AG04449 (cell line): ENCODE measurements at regions not wholly inside any gene's neighbourhood (a gene's known extent, or its start where the extent isn't known, plus 50 kb on each side); places are given as distances from the start of the nearest gene placed in this dataset.
A peak's percentile ranks its signal among the peaks of the same experiment; 100 is the strongest.

ENCODE experiments used
- CTCF ChIA-PET: fragments of 350-600 bp; formaldehyde crosslinking; extraction: SDS; loops from one replicate; lab custom pipeline; 2021; ENCODE audit warnings: antibody characterized with exemption; lab: Yijun Ruan, JAX
- POLR2A ChIA-PET: fragments of 400-600, 350-600 bp; formaldehyde crosslinking; extraction: SDS; loops from one replicate; lab custom pipeline; 2020; ENCODE audit warnings: antibody characterized with exemption, inconsistent platforms; lab: Yijun Ruan, JAX
- DNase-seq: peaks from one replicate; pipeline ENCODE4 v3.0.0-alpha.2; 2010; ENCODE audit warnings: low read depth, low spot score
- H3K4me3 ChIP-seq: 2 replicates; pipeline ENCODE4 v1.5.1; 2011; ENCODE audit warnings: low read depth, mild to moderate bottlenecking, control low read depth, low read length
- TF ChIP-seq, protein P1 (sequence below): IDR thresholded peaks from one replicate; pipeline ENCODE4 v1.5.1; 2011; ENCODE audit warnings: mild to moderate bottlenecking, moderate library complexity, low read length, control low read depth, inconsistent platforms; ENCODE audit not compliant: insufficient read depth; ENCODE audit errors: missing control alignments

DNA sequence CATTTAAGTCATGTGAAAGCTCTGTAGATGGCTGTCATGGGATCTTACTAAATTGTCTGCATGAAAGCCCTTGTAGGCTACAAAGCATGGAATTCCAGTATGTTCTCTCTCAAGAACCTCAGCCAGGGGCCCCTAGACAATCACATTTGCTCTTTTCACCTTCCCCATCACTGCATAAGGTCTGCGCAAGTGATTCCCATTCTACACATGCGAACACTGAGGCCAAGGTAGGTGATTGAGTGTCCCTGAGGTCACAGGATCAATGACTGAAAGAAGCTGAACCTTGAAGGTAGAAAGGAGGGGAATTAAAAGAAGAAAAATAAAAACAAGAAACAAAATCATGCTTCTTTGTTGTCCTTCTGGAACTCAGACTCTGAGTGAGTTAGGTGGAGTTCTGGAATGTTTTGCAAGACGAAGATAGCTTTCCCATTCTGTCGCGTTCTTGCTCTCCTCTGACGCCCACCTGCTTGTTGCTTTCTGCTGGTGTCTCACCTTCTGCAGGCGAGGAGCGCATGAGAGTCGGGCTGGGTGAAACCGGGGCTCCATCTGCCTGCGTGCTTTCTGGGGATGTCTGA, 79.9 kb downstream of the SPRING1 start:
- ChIA-PET CTCF (interaction anchor here (0.8 to 1.3 kb wide), 4 partner anchors 10 to 469 kb away, joined by 3 to 4 read pairs (median 3); no protein-coding TSS in a partner anchor), POLR2A (interaction anchor here (0.5 kb wide), 1 partner anchor 207 kb away, joined by 3 read pairs; no protein-coding TSS in a partner anchor)
- TF ChIP-seq, protein P1, sequence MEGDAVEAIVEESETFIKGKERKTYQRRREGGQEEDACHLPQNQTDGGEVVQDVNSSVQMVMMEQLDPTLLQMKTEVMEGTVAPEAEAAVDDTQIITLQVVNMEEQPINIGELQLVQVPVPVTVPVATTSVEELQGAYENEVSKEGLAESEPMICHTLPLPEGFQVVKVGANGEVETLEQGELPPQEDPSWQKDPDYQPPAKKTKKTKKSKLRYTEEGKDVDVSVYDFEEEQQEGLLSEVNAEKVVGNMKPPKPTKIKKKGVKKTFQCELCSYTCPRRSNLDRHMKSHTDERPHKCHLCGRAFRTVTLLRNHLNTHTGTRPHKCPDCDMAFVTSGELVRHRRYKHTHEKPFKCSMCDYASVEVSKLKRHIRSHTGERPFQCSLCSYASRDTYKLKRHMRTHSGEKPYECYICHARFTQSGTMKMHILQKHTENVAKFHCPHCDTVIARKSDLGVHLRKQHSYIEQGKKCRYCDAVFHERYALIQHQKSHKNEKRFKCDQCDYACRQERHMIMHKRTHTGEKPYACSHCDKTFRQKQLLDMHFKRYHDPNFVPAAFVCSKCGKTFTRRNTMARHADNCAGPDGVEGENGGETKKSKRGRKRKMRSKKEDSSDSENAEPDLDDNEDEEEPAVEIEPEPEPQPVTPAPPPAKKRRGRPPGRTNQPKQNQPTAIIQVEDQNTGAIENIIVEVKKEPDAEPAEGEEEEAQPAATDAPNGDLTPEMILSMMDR = no peak
- peak overlapping the region; percentile 50 for H3K4me3 ChIP-seq
- no peak for DNase-seq

DNA sequence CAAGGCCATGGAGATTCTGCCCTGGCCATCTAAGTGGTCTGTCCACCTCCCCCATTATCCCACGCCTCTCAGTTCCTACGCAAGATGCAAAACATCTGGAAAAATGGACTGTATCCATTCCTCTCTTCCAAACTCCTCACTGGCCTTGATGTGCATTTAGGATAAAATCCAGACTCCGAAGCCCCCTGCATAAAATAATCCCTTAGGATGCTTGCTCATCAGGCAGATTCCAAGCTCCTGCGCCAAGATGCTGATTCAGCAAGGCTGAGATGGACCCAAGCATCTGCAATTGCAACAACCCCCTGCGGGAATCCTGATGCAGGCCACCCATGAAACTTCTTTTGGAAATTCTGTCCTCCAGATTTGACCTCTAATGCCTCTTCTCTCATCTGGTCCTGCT, 81.6 kb downstream of the SPRING1 start:
- TF ChIP-seq, protein P1 = no peak
- POLR2A ChIA-PET = no interaction called here

DNA sequence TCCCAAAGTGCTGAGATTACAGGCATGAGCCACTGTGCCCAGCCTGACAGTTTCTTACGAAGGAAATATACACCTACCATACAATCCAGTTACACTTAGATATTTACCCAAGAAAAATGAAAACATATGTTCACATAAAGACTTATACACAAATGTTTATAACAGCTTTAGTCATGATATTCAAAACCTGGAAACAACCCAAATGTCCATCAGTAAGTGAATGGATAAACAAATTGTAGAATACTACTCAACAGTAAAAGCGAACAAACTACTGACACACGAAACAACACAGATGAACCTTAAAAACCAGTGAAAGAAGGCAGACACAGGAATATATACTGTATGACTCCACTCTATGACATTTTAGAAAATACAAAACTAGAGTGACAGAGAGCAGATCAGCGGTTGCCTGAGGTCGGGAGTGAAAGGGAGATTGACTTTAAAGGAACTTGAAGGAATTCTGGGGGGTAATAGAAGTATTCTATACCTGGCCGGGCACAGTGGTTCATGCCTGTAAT, 83.6 kb downstream of the SPRING1 start:
- CTCF ChIA-PET = interaction anchor here (0.6 kb wide), 1 partner anchor 407 kb away, joined by 3 read pairs; no protein-coding TSS in a partner anchor
- TF ChIP-seq, protein P1 = no peak
- H3K4me3 ChIP-seq = no peak overlapping the region
- no peak for DNase-seq
- POLR2A ChIA-PET = no interaction called here

More for the DNA sequence above, 81.6 kb downstream of the SPRING1 start:
- DNase-seq = no peak
- CTCF ChIA-PET = interaction anchor here (0.8 kb wide), 1 partner anchor 590 kb away, joined by 3 read pairs; no protein-coding TSS in a partner anchor
- no peak overlapping the region for H3K4me3 ChIP-seq

DNA sequence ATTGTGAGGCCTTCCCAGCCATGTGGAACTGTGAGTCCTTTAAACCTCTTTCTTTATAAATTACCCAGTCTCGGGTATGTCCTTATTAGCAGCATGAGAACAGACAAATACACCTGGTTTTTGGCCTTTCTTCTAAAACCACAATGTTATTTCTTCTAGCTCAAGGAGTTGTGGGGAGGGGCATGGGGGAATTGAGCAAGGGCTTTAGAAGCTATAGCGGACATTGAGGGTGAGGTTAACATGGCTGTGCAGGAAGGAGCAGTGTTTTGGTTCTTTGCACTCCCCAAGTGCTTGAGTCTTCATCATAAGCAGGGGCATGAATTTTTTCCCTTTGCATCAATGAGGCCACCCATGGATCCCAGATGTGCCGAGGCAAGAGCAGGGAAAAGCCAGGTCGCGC, 86.8 kb downstream of the SPRING1 start:
- POLR2A ChIA-PET = no interaction called here
- DNase-seq = no peak
- TF ChIP-seq, protein P1 = no peak
- no peak overlapping the region for H3K4me3 ChIP-seq
- CTCF ChIA-PET = interaction anchor here (0.5 to 0.6 kb wide), 2 partner anchors 53 to 201 kb away, joined by 3 to 4 read pairs; no protein-coding TSS in a partner anchor

DNA sequence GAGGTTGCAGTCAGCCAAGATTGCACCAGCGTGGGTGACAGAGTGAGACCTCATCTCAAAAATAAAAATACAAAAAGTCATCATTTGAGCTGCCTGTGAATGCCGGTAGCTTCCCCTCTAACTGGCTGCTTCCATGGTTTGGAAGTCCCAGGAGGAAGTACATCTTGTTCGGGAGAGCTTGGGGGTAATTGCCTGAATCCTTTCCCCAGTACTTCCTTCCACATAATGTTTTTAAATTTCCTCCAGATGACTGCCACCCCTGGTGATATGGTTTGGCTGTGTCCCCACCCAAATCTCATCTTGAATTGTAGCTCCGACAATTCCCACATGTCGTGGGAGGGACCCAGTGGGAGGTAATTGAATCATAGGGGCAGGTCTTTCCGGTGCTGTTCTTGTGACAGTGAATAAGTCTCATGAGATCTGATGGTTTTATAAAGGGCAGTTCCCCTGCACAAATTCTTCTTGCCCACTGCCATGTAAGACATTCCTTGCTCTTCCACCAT, 87.2 kb downstream of the SPRING1 start:
- no peak for DNase-seq
- TF ChIP-seq, protein P1 = no peak
- ChIA-PET POLR2A (no interaction called here), CTCF (interaction anchor here (0.5 to 0.7 kb wide), 2 partner anchors 10 to 54 kb away, joined by 3 to 4 read pairs; no protein-coding TSS in a partner anchor)
- H3K4me3 ChIP-seq = no peak overlapping the region

DNA sequence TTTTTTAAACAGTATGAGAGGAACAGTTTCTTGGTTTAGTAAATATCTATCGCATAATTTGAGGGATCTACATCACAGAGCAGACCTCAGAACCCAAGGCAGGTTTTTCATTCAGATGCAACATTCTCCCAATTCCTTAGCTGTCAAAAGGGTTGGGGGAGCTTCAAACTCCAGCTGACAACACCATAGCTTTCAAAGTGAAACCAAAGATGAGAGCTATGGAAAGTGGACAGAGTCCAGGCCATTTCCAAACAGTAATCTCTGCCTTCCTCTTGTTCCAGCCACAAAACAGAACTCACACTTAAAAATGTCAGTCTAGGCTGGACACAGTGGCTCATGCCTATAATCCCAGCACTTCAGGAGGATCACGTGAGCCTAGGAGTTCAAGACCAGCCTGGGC, 87.8 kb downstream of the SPRING1 start:
- no peak overlapping the region for H3K4me3 ChIP-seq
- no peak for DNase-seq
- ChIA-PET POLR2A (no interaction called here), CTCF (interaction anchor here (0.7 kb wide), 1 partner anchor 10 kb away, joined by 3 read pairs; no protein-coding TSS in a partner anchor)
- TF ChIP-seq, protein P1 = no peak
